PC-3 (cell line): ENCODE measurements at regions not wholly inside any gene's neighbourhood (a gene's known extent, or its start where the extent isn't known, plus 50 kb on each side); places are given as distances from the start of the nearest gene placed in this dataset.

Source experiments
- EZH2 ChIP-seq: fragments of 300-600 bp; sonication (generic); IDR thresholded peaks from one replicate; pipeline ENCODE4 v1.6.1; 2017; ENCODE audit warnings: antibody characterized with exemption, mild to moderate bottlenecking, low read length; ENCODE audit not compliant: unreplicated experiment
- TF ChIP-seq, protein P1 (sequence below): fragments of 300-600 bp; sonication (generic); conservative IDR thresholded peaks from 2 replicates; pipeline ENCODE4 v1.5.1; 2017; ENCODE audit warnings: antibody characterized with exemption, low read depth, mild to moderate bottlenecking, low read length

- TF ChIP-seq, protein P1, sequence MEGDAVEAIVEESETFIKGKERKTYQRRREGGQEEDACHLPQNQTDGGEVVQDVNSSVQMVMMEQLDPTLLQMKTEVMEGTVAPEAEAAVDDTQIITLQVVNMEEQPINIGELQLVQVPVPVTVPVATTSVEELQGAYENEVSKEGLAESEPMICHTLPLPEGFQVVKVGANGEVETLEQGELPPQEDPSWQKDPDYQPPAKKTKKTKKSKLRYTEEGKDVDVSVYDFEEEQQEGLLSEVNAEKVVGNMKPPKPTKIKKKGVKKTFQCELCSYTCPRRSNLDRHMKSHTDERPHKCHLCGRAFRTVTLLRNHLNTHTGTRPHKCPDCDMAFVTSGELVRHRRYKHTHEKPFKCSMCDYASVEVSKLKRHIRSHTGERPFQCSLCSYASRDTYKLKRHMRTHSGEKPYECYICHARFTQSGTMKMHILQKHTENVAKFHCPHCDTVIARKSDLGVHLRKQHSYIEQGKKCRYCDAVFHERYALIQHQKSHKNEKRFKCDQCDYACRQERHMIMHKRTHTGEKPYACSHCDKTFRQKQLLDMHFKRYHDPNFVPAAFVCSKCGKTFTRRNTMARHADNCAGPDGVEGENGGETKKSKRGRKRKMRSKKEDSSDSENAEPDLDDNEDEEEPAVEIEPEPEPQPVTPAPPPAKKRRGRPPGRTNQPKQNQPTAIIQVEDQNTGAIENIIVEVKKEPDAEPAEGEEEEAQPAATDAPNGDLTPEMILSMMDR, result no peak
- TF ChIP-seq EZH2, result no peak
Observed at GRCh38 chr1:217095050-217095622, 371.9 kb upstream of the ESRRG start.
